ENCODE measurements at regions not wholly inside any gene's neighbourhood (a gene's known extent, or its start where the extent isn't known, plus 50 kb on each side); places are given as distances from the start of the nearest gene placed in this dataset.

- H3K27ac Mint-ChIP-seq (ENCODE audit: unreplicated experiment) = no peak overlapping the region
- no peak overlapping the region for H3K4me3 Mint-ChIP-seq (ENCODE audit: unreplicated experiment)
- H3K4me1 Mint-ChIP-seq (ENCODE audit: low read depth, unreplicated experiment) = no peaks in the 10 kb centered on the region
- no peaks in the 10 kb centered on the region for H3K36me3 Mint-ChIP-seq (ENCODE audit: insufficient read depth, unreplicated experiment)
- BruUV-seq (replicated peaks) = no TSS peak
- Histone ChIP-seq H3K27me3 (replicated peaks; ENCODE audit: control insufficient read depth, insufficient read depth, low read length) (no peaks in the 10 kb centered on the region), H3K4me3 (ENCODE audit: low read depth, low read length) (no peak overlapping the region), H3K36me3 (ENCODE audit: control insufficient read depth, insufficient read depth, low read length) (no peaks in the 10 kb centered on the region), H3K9me3 (no peaks in the 10 kb centered on the region), H3K4me1 (no peaks in the 10 kb centered on the region)
- no peaks in the 10 kb centered on the region for H3K27me3 Mint-ChIP-seq (ENCODE audit: insufficient read depth, unreplicated experiment)
- intact Hi-C loops (cut with micrococcal nuclease; ENCODE audit: unreplicated experiment) = no loop called here
- ChIA-PET POLR2A (no interaction called here), CTCF (no interaction called here)
- no peaks in the 10 kb centered on the region for H3K9me3 Mint-ChIP-seq (ENCODE audit: unreplicated experiment)
- TF ChIP-seq, protein P1, sequence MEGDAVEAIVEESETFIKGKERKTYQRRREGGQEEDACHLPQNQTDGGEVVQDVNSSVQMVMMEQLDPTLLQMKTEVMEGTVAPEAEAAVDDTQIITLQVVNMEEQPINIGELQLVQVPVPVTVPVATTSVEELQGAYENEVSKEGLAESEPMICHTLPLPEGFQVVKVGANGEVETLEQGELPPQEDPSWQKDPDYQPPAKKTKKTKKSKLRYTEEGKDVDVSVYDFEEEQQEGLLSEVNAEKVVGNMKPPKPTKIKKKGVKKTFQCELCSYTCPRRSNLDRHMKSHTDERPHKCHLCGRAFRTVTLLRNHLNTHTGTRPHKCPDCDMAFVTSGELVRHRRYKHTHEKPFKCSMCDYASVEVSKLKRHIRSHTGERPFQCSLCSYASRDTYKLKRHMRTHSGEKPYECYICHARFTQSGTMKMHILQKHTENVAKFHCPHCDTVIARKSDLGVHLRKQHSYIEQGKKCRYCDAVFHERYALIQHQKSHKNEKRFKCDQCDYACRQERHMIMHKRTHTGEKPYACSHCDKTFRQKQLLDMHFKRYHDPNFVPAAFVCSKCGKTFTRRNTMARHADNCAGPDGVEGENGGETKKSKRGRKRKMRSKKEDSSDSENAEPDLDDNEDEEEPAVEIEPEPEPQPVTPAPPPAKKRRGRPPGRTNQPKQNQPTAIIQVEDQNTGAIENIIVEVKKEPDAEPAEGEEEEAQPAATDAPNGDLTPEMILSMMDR (IDR thresholded peaks at IDR 0.05; ENCODE audit: insufficient read depth in 1 of 2, low read depth in 1 of 2, low read length in 1 of 2, severe bottlenecking in 1 of 2, unreplicated experiment in 1 of 2) = no peak
- no peak for DNase-seq
These were observed 843.2 kb downstream of the AMY1C start for GRCh38 chr1:104592926-104593325.

DNA sequence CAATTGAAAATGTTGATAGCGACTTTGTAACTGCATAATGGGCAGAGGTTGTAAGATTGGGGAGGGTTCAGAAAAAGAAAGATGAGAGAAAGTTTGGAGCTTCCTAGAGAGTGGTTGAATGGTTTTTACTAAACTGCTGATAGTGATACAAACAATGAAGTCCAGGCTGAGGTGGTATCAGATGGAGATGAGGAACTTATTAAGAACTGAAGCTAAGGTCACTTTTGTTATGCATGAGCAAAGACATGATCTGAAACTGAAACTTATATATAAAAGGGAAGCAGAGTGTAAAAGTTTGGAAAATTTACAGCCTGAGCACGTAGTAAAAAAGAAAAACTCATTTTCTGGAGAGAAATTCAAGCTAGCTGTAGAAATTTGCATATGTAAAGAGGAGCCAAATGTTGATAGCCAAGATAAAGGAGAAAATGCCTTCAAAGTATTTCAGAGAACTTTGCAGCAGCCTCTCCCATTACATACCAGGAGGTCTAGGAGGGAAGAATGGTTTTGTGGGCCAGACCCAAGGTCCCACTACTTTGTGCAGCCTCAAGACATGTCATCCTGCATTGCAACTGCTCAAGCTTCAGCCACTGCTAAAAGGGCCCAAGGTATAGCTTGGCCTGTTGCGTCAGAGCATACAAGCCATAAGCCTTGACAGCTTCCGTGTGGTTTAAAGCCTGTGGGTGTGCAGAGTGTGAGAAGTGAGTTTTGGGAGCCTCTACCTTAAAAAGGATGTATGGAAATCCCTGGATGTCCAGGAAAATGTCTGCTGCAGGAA, 843.9 kb downstream of the AMY1C start:
- no peak overlapping the region for H3K27ac Mint-ChIP-seq (ENCODE audit: unreplicated experiment)
- H3K36me3 Mint-ChIP-seq (ENCODE audit: insufficient read depth, unreplicated experiment) = no peaks in the 10 kb centered on the region
- TF ChIP-seq, protein P1 (IDR thresholded peaks at IDR 0.05; ENCODE audit: insufficient read depth in 1 of 2, low read depth in 1 of 2, low read length in 1 of 2, severe bottlenecking in 1 of 2, unreplicated experiment in 1 of 2) = no peak
- H3K4me1 Mint-ChIP-seq (ENCODE audit: low read depth, unreplicated experiment) = no peaks in the 10 kb centered on the region
- intact Hi-C loops (cut with micrococcal nuclease; ENCODE audit: unreplicated experiment) = no loop called here
- H3K36me3 ChIP-seq (ENCODE audit: control insufficient read depth, insufficient read depth, low read length) = no peaks in the 10 kb centered on the region
- no peak for DNase-seq
- no peak overlapping the region for H3K4me3 ChIP-seq (ENCODE audit: low read depth, low read length)
- no peaks in the 10 kb centered on the region for H3K4me1 ChIP-seq
- H3K27me3 Mint-ChIP-seq (ENCODE audit: insufficient read depth, unreplicated experiment) = no peaks in the 10 kb centered on the region
- CTCF ChIA-PET = no interaction called here
- POLR2A ChIA-PET = no interaction called here
- BruUV-seq (replicated peaks) = no TSS peak
- no peak overlapping the region for H3K4me3 Mint-ChIP-seq (ENCODE audit: unreplicated experiment)
- H3K9me3 Mint-ChIP-seq (ENCODE audit: unreplicated experiment) = no peaks in the 10 kb centered on the region
- no peaks in the 10 kb centered on the region for H3K9me3 ChIP-seq
- H3K27me3 ChIP-seq (replicated peaks; ENCODE audit: control insufficient read depth, insufficient read depth, low read length) = no peaks in the 10 kb centered on the region

DNA sequence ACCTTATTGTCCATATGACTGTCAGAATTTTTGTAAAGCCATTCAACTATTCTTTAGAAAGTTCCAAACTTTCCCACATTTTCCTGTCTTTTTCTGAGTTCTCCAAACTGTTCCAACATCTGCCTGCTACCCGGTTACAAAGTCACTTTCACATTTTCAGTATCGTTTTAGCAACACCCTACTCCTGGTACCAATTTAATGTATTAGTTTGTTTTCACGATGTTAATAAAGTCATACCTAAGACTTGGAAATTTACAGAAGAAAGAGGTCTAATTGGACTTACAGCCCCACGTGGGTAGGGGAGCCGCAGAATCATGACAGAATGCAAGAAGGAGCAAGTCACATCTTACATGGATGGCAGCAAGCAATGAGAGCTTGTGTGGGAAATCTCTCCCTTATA, 867.8 kb downstream of the AMY1C start:
- Mint-ChIP-seq H3K36me3 (ENCODE audit: insufficient read depth, unreplicated experiment) (no peaks in the 10 kb centered on the region), H3K27ac (ENCODE audit: unreplicated experiment) (no peak overlapping the region), H3K4me1 (ENCODE audit: low read depth, unreplicated experiment) (no peaks in the 10 kb centered on the region), H3K27me3 (ENCODE audit: insufficient read depth, unreplicated experiment) (no peaks in the 10 kb centered on the region), H3K4me3 (ENCODE audit: unreplicated experiment) (no peak overlapping the region), H3K9me3 (ENCODE audit: unreplicated experiment) (no peaks in the 10 kb centered on the region)
- no peaks in the 10 kb centered on the region for H3K9me3 ChIP-seq
- H3K36me3 ChIP-seq (ENCODE audit: control insufficient read depth, insufficient read depth, low read length) = no peaks in the 10 kb centered on the region
- ChIA-PET CTCF (no interaction called here), POLR2A (no interaction called here)
- H3K4me1 ChIP-seq = no peaks in the 10 kb centered on the region
- H3K4me3 ChIP-seq (ENCODE audit: low read depth, low read length) = no peak overlapping the region
- intact Hi-C loops (cut with micrococcal nuclease; ENCODE audit: unreplicated experiment) = no loop called here
- BruUV-seq (replicated peaks) = no TSS peak
- DNase-seq = no peak
- TF ChIP-seq, protein P1 (IDR thresholded peaks at IDR 0.05; ENCODE audit: insufficient read depth in 1 of 2, low read depth in 1 of 2, low read length in 1 of 2, severe bottlenecking in 1 of 2, unreplicated experiment in 1 of 2) = no peak
- H3K27me3 ChIP-seq (replicated peaks; ENCODE audit: control insufficient read depth, insufficient read depth, low read length) = no peaks in the 10 kb centered on the region
